Liver (tissue), 8 donors: ENCODE measurements at regions not wholly inside any gene's neighbourhood (a gene's known extent, or its start where the extent isn't known, plus 50 kb on each side); places are given as distances from the start of the nearest gene placed in this dataset.

Experiments used
- DNase-seq: peaks from one replicate; pipeline ENCODE4 v3.0.0-alpha.2; 2017; ENCODE audit warnings: low spot score
- H3K27ac ChIP-seq, 2 donors: one replicate each; pipeline ENCODE4 v1.7.0; 2013; ENCODE audit warnings: inconsistent platforms in 2 of 2, low read length in 2 of 2, control low read depth in 1 of 2, low read depth in 1 of 2, mild to moderate bottlenecking in 1 of 2
- H3K27me3 ChIP-seq, 4 donors: one replicate each; pipeline versions ENCODE4 v1.6.1 to v1.7.0; 2013; ENCODE audit warnings: low read length in 3 of 4, inconsistent platforms in 1 of 4, mild to moderate bottlenecking in 1 of 4, moderate library complexity in 1 of 4; ENCODE audit not compliant: control insufficient read depth in 4 of 4, insufficient read depth in 4 of 4
- H3K36me3 ChIP-seq, 4 donors: one replicate each; pipeline versions ENCODE4 v1.6.1 to v1.7.0; 2013; ENCODE audit warnings: low read length in 3 of 4, mild to moderate bottlenecking in 3 of 4, low read depth in 1 of 4, moderate library complexity in 1 of 4; ENCODE audit not compliant: control insufficient read depth in 4 of 4, insufficient read depth in 3 of 4
- H3K4me1 ChIP-seq, 4 donors: one replicate each; pipeline versions ENCODE4 v1.6.1 to v1.7.0; 2013; ENCODE audit warnings: low read length in 3 of 4, mild to moderate bottlenecking in 3 of 4, moderate library complexity in 1 of 4; ENCODE audit not compliant: control insufficient read depth in 4 of 4, insufficient read depth in 4 of 4
- H3K4me3 ChIP-seq, 3 donors: one replicate each; pipeline versions ENCODE4 v1.6.1 to v1.7.0; 2013; ENCODE audit warnings: low read length in 3 of 3, control low read depth in 1 of 3, low read depth in 1 of 3, mild to moderate bottlenecking in 1 of 3
- H3K9ac ChIP-seq, 2 donors: one replicate each; pipeline ENCODE4 v1.7.0; 2013; ENCODE audit warnings: low read length in 2 of 2, mild to moderate bottlenecking in 2 of 2, moderate library complexity in 2 of 2, control low read depth in 1 of 2, low read depth in 1 of 2
- H3K9me3 ChIP-seq, 4 donors: one replicate each; pipeline versions ENCODE4 v1.6.1 to v1.7.0; 2013; ENCODE audit warnings: low read length in 3 of 4; ENCODE audit not compliant: control insufficient read depth in 4 of 4
- EGR1 ChIP-seq, 2 donors: IDR thresholded peaks; 2 replicates each; pipeline ENCODE4 v1.6.1; 2016 to 2018; ENCODE audit warnings: antibody characterized with exemption in 2 of 2, low read depth in 2 of 2
- FOXA1 ChIP-seq: IDR thresholded peaks from 2 replicates; pipeline ENCODE4 v1.6.1; 2016; ENCODE audit warnings: antibody characterized with exemption
- FOXA2 ChIP-seq: IDR thresholded peaks from 2 replicates; pipeline ENCODE4 v1.6.1; 2016; ENCODE audit warnings: antibody characterized with exemption
- GABPA ChIP-seq, 2 donors: IDR thresholded peaks in 1 of 2; conservative IDR thresholded peaks in 1 of 2; 2 replicates each; pipeline ENCODE4 v1.6.1; 2016; ENCODE audit warnings: antibody characterized with exemption in 2 of 2, mild to moderate bottlenecking in 1 of 2, moderate library complexity in 1 of 2
- HNF4A ChIP-seq, 2 donors: conservative IDR thresholded peaks; 2 replicates each; pipeline ENCODE4 v1.6.1; 2016; ENCODE audit warnings: antibody characterized with exemption in 2 of 2, mild to moderate bottlenecking in 2 of 2
- HNF4G ChIP-seq: IDR thresholded peaks from 2 replicates; pipeline ENCODE4 v1.6.1; 2016; ENCODE audit warnings: antibody characterized with exemption
- JUND ChIP-seq, 2 donors: IDR thresholded peaks; 2 replicates each; pipeline ENCODE4 v1.6.1; 2016; ENCODE audit warnings: antibody characterized with exemption in 2 of 2
- NR2F2 ChIP-seq: IDR thresholded peaks from 2 replicates; pipeline ENCODE4 v1.6.1; 2016; ENCODE audit warnings: antibody characterized with exemption
- RAD21 ChIP-seq, 2 donors: IDR thresholded peaks; 2 replicates each; pipeline ENCODE4 v1.6.1; 2016; ENCODE audit warnings: antibody characterized with exemption in 2 of 2, mild to moderate bottlenecking in 2 of 2
- RXRA ChIP-seq, 2 donors: IDR thresholded peaks; 2 replicates each; pipeline ENCODE4 v1.6.1; 2017 to 2018; ENCODE audit warnings: antibody characterized with exemption in 2 of 2, mild to moderate bottlenecking in 1 of 2
- SP1 ChIP-seq: IDR thresholded peaks from 2 replicates; pipeline ENCODE4 v1.6.1; 2018; ENCODE audit warnings: antibody characterized with exemption, mild to moderate bottlenecking
- TAF1 ChIP-seq: conservative IDR thresholded peaks from 2 replicates; pipeline ENCODE4 v1.6.1; 2016; ENCODE audit warnings: antibody characterized with exemption, mild to moderate bottlenecking
- YY1 ChIP-seq: IDR thresholded peaks from 2 replicates; pipeline ENCODE4 v1.6.1; 2016; ENCODE audit warnings: antibody characterized with exemption, mild to moderate bottlenecking
- WGBS: extraction: QIAGEN DNeasy Blood & Tissue Kit; methylation state at CpG from one replicate; pipeline ENCODE4 v1.1.7; 2013; 5-methylcytosine and 5-hydroxymethylcytosine counted together
- TF ChIP-seq, protein P1 (sequence below): fragments of 150-350 bp; IDR thresholded peaks from 2 replicates; pipeline ENCODE4 v1.5.1; 2017; ENCODE audit warnings: improper control_type of control experiment, low read depth, low read length; ENCODE audit not compliant: missing input control
- TF ChIP-seq, protein P2 (sequence below): IDR thresholded peaks from 2 replicates; pipeline ENCODE4 v1.6.1; 2016; ENCODE audit warnings: antibody characterized with exemption
- TF ChIP-seq, protein P3 (sequence below): IDR thresholded peaks from 2 replicates; pipeline ENCODE4 v1.6.1; 2016; ENCODE audit warnings: antibody characterized with exemption
- TF ChIP-seq, protein P4 (sequence below): IDR thresholded peaks from 2 replicates; pipeline ENCODE4 v1.6.1; 2016; ENCODE audit warnings: antibody characterized with exemption
- TF ChIP-seq, protein P5 (sequence below): IDR thresholded peaks from 2 replicates; pipeline ENCODE4 v1.6.1; 2016; ENCODE audit warnings: antibody characterized with exemption, mild to moderate bottlenecking
- donor health status: healthy.
- donor health status: healthy.
- donor health status: healthy.
- donor health status: healthy.
- donor health status: healthy.

DNA sequence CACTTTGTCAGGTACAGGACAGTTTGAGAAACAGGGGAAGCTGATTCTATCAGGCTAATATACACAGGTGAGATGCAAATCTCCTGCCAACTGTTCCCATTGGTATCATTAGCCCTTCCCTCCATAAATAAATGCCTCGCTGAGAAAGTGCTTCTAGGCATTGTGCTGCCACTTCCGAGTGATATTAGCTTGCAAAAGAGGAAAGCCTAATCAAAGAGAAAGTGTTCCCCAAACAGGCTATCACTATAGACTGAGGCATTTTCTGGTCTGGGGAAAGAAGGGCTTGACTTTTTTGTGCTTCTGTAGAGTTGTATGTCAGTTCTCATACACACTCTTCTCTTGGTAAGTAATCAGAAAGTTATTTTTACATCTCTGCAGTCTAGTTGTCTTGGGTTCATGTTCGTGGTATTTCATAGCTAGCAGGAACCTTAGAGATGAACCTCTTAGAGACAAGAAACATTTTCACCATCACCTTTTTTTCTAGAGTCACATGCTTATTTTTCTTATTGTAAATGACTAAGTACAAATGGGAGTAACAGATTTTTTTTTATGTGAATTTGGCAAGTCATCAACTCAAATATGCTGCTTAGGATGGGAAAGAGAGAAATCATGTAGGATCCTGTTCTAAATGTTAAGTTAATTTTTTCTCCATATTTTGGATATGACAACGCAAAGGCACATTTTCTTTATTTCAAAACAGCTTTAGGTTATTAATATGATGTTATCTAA is 1009.8 kb downstream of the ADGRL3 start:
- no peak overlapping the region for H3K27ac ChIP-seq
- WGBS: 58% methylated on average over 4 of the region's 4 CpGs
- no peaks in the 10 kb centered on the region for H3K4me1 ChIP-seq
- DNase-seq: no peak
- no peaks in the 10 kb centered on the region for H3K36me3 ChIP-seq
- H3K27me3 ChIP-seq: peaks cover 0 to 4% (median 0%) of the 10 kb centered on the region in 4 donors
- H3K9me3 ChIP-seq: no peaks in the 10 kb centered on the region
- no peak for TF ChIP-seq FOXA2
- no peak for TF ChIP-seq NR2F2
- TF ChIP-seq RAD21 (IDR thresholded peaks at IDR 0.05): no peak
- no peak for TF ChIP-seq JUND (IDR thresholded peaks at IDR 0.05)
- no peak for TF ChIP-seq GABPA (IDR thresholded peaks at IDR 0.05 in 1 of 2, conservative IDR thresholded peaks at IDR 0.05 in 1 of 2)
- TF ChIP-seq RXRA (IDR thresholded peaks at IDR 0.05): no peak
- no peak for TF ChIP-seq YY1
- TF ChIP-seq FOXA1: no peak
- no peak for TF ChIP-seq SP1
- TF ChIP-seq, protein P1, sequence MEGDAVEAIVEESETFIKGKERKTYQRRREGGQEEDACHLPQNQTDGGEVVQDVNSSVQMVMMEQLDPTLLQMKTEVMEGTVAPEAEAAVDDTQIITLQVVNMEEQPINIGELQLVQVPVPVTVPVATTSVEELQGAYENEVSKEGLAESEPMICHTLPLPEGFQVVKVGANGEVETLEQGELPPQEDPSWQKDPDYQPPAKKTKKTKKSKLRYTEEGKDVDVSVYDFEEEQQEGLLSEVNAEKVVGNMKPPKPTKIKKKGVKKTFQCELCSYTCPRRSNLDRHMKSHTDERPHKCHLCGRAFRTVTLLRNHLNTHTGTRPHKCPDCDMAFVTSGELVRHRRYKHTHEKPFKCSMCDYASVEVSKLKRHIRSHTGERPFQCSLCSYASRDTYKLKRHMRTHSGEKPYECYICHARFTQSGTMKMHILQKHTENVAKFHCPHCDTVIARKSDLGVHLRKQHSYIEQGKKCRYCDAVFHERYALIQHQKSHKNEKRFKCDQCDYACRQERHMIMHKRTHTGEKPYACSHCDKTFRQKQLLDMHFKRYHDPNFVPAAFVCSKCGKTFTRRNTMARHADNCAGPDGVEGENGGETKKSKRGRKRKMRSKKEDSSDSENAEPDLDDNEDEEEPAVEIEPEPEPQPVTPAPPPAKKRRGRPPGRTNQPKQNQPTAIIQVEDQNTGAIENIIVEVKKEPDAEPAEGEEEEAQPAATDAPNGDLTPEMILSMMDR: no peak
- TF ChIP-seq, protein P2, sequence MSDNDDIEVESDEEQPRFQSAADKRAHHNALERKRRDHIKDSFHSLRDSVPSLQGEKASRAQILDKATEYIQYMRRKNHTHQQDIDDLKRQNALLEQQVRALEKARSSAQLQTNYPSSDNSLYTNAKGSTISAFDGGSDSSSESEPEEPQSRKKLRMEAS: no peak
- no peak for TF ChIP-seq TAF1
- no peak for TF ChIP-seq HNF4G
- TF ChIP-seq EGR1 (IDR thresholded peaks at IDR 0.05; ENCODE audit: low read depth in 2 of 2): no peak
- TF ChIP-seq, protein P3, sequence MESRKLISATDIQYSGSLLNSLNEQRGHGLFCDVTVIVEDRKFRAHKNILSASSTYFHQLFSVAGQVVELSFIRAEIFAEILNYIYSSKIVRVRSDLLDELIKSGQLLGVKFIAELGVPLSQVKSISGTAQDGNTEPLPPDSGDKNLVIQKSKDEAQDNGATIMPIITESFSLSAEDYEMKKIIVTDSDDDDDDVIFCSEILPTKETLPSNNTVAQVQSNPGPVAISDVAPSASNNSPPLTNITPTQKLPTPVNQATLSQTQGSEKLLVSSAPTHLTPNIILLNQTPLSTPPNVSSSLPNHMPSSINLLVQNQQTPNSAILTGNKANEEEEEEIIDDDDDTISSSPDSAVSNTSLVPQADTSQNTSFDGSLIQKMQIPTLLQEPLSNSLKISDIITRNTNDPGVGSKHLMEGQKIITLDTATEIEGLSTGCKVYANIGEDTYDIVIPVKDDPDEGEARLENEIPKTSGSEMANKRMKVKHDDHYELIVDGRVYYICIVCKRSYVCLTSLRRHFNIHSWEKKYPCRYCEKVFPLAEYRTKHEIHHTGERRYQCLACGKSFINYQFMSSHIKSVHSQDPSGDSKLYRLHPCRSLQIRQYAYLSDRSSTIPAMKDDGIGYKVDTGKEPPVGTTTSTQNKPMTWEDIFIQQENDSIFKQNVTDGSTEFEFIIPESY: no peak
- TF ChIP-seq, protein P4, sequence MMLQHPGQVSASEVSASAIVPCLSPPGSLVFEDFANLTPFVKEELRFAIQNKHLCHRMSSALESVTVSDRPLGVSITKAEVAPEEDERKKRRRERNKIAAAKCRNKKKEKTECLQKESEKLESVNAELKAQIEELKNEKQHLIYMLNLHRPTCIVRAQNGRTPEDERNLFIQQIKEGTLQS: no peak
- no peak for TF ChIP-seq HNF4A (conservative IDR thresholded peaks at IDR 0.05)
- TF ChIP-seq, protein P5, sequence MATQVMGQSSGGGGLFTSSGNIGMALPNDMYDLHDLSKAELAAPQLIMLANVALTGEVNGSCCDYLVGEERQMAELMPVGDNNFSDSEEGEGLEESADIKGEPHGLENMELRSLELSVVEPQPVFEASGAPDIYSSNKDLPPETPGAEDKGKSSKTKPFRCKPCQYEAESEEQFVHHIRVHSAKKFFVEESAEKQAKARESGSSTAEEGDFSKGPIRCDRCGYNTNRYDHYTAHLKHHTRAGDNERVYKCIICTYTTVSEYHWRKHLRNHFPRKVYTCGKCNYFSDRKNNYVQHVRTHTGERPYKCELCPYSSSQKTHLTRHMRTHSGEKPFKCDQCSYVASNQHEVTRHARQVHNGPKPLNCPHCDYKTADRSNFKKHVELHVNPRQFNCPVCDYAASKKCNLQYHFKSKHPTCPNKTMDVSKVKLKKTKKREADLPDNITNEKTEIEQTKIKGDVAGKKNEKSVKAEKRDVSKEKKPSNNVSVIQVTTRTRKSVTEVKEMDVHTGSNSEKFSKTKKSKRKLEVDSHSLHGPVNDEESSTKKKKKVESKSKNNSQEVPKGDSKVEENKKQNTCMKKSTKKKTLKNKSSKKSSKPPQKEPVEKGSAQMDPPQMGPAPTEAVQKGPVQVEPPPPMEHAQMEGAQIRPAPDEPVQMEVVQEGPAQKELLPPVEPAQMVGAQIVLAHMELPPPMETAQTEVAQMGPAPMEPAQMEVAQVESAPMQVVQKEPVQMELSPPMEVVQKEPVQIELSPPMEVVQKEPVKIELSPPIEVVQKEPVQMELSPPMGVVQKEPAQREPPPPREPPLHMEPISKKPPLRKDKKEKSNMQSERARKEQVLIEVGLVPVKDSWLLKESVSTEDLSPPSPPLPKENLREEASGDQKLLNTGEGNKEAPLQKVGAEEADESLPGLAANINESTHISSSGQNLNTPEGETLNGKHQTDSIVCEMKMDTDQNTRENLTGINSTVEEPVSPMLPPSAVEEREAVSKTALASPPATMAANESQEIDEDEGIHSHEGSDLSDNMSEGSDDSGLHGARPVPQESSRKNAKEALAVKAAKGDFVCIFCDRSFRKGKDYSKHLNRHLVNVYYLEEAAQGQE: no peak
- no peak overlapping the region for H3K9ac ChIP-seq
- H3K4me3 ChIP-seq: no peak overlapping the region
